GM12878 (cell line): ENCODE measurements at regions not wholly inside any gene's neighbourhood (a gene's known extent, or its start where the extent isn't known, plus 50 kb on each side); places are given as distances from the start of the nearest gene placed in this dataset.

ENCODE experiments used
- ATAC-seq: fragments of 200-7000 bp; cut with Tn5 transposase; 3 replicates; pipeline ENCODE4 v1.9.1; 2020; ENCODE audit warnings: mild to moderate bottlenecking, moderate library complexity
- BruUV-seq: library from RNA; stranded (reverse); fragments of 400-500 nt; replicated peaks from 2 replicates; lab custom pipeline; 2021; lab: Mats Ljungman, UMichigan
- CTCF ChIA-PET: fragments of 300-600 bp; sonication (Branson Sonifier 250); formaldehyde crosslinking; extraction: SDS; loops from one replicate; lab custom pipeline; 2021; ENCODE audit warnings: inconsistent platforms; lab: Yijun Ruan, JAX
- POLR2A ChIA-PET: fragments of 350-600 bp; formaldehyde crosslinking; extraction: SDS; loops from one replicate; lab custom pipeline; 2021; ENCODE audit warnings: inconsistent platforms; lab: Charles Lee
- RAD21 ChIA-PET: fragments of 300-600 bp; sonication (Branson Sonifier 250); formaldehyde crosslinking; loops from one replicate; lab custom pipeline; 2023; ENCODE audit warnings: antibody characterized with exemption; ENCODE audit not compliant: unreplicated experiment; lab: Charles Lee
- SMC1A ChIA-PET: fragments of 300-600 bp; sonication (Branson Sonifier 250); formaldehyde crosslinking; loops from one replicate; lab custom pipeline; 2023; ENCODE audit not compliant: unreplicated experiment, uncharacterized antibody; lab: Charles Lee
- DNase-seq: peaks from one replicate; pipeline ENCODE4 v3.0.0-alpha.2; 2011; ENCODE audit warnings: low read depth, low spot score
- FAIRE-seq: peaks from 3 replicates; lab custom pipeline; 2011; peaks lifted over from hg19 to GRCh38; lab: Jason Lieb, UNC
- H2AFZ ChIP-seq: 2 replicates; pipeline ENCODE4 v1.6.0; 2011; ENCODE audit warnings: low read depth, low read length, control low read depth; ENCODE audit not compliant: control insufficient read depth
- H3K27ac ChIP-seq: 2 replicates; pipeline ENCODE4 v1.5.1; 2011; ENCODE audit warnings: control low read depth; ENCODE audit not compliant: control insufficient read depth, insufficient read depth
- H3K27me3 ChIP-seq, 2 experiments: replicated peaks in 1 of 2; 2 replicates each; pipeline versions ENCODE4 v1.6.0 to v1.6.1; 2011; ENCODE audit warnings: low read length in 1 of 2; ENCODE audit not compliant: control insufficient read depth in 2 of 2, insufficient read depth in 2 of 2
- H3K36me3 ChIP-seq, 2 experiments: 2 replicates each; pipeline ENCODE4 v1.5.1; 2011; ENCODE audit warnings: low read length in 1 of 2; ENCODE audit not compliant: control insufficient read depth in 2 of 2, insufficient read depth in 2 of 2
- H3K4me1 ChIP-seq: 2 replicates; pipeline ENCODE4 v1.6.1; 2011; ENCODE audit warnings: mild to moderate bottlenecking, low read length, moderate library complexity, mixed read lengths; ENCODE audit not compliant: control insufficient read depth, insufficient read depth
- H3K4me2 ChIP-seq: 2 replicates; pipeline ENCODE4 v1.6.0; 2011; ENCODE audit warnings: control low read depth; ENCODE audit not compliant: control insufficient read depth, insufficient read depth
- H3K4me3 ChIP-seq: fragments of 200-600 bp; sonication (generic); 2 replicates; pipeline ENCODE4 v1.5.1; 2016
- H3K79me2 ChIP-seq: 2 replicates; pipeline ENCODE4 v1.6.0; 2011; ENCODE audit warnings: low read length; ENCODE audit not compliant: control insufficient read depth, insufficient read depth
- H3K9ac ChIP-seq: 2 replicates; pipeline ENCODE4 v1.8.0; 2011; ENCODE audit warnings: low read length, control low read depth, mixed read lengths; ENCODE audit not compliant: control insufficient read depth, insufficient read depth
- H3K9me3 ChIP-seq: replicated peaks from 3 replicates; pipeline ENCODE4 v1.5.1; 2011; ENCODE audit warnings: mild to moderate bottlenecking, low read length; ENCODE audit not compliant: control insufficient read depth, insufficient read depth
- H4K20me1 ChIP-seq: 2 replicates; pipeline ENCODE4 v1.6.0; 2011; ENCODE audit not compliant: control insufficient read depth, insufficient read depth
- BCL11A ChIP-seq: IDR thresholded peaks from 2 replicates; pipeline ENCODE4 v1.6.1; 2011; ENCODE audit warnings: low read depth, low read length
- BHLHE40 ChIP-seq, 2 experiments: fragments of 450-650 bp in 1 of 2; IDR thresholded peaks; 2 replicates each; pipeline ENCODE4 v1.6.1; 2011 to 2017; ENCODE audit warnings: low read depth in 2 of 2, borderline replicate concordance in 1 of 2, improper control_type of control experiment in 1 of 2, low read length in 1 of 2, mild to moderate bottlenecking in 1 of 2
- KAT2A ChIP-seq: conservative IDR thresholded peaks from 2 replicates; pipeline ENCODE4 v1.6.1; 2011; ENCODE audit warnings: low read depth, low read length; ENCODE audit not compliant: control insufficient read depth
- NR2C1 ChIP-seq: fragments of 450-650 bp; IDR thresholded peaks from 2 replicates; pipeline ENCODE4 v1.6.1; 2017; ENCODE audit warnings: antibody characterized with exemption, mild to moderate bottlenecking, moderate library complexity
- POLR2A ChIP-seq: IDR thresholded peaks from 2 replicates; pipeline ENCODE4 v1.6.1; 2011; ENCODE audit warnings: low read depth, mild to moderate bottlenecking, low read length
- TARDBP ChIP-seq: IDR thresholded peaks from 2 replicates; pipeline ENCODE4 v1.6.1; 2016; ENCODE audit warnings: borderline replicate concordance
- TCF7 ChIP-seq: IDR thresholded peaks from 2 replicates; pipeline ENCODE4 v1.6.1; 2014; ENCODE audit warnings: antibody characterized with exemption, borderline replicate concordance
- WRNIP1 ChIP-seq: IDR thresholded peaks from 2 replicates; pipeline ENCODE4 v1.6.1; 2011; ENCODE audit warnings: low read depth, low read length, improper control_type of control experiment, borderline replicate concordance
- ZNF217 ChIP-seq: fragments of 450-650 bp; IDR thresholded peaks from 2 replicates; pipeline ENCODE4 v1.6.1; 2017; ENCODE audit warnings: antibody characterized with exemption, mild to moderate bottlenecking
- ZZZ3 ChIP-seq: IDR thresholded peaks from 2 replicates; pipeline ENCODE4 v1.6.1; 2011; ENCODE audit warnings: low read depth; ENCODE audit not compliant: control insufficient read depth, insufficient read length
- WGBS: methylation state at CpG from one replicate; pipeline ENCODE4 v1.1.6; 2016; ENCODE audit warnings: low lambda C conversion rate; ENCODE audit not compliant: insufficient replicate concordance, insufficient coverage; ENCODE audit errors: missing lambda C conversion rate; 5-methylcytosine and 5-hydroxymethylcytosine counted together
- in situ Hi-C: fragments of 300-500 bp; cut with MboI; formaldehyde crosslinking; loops from 9 replicates; pipeline ENCODE4 v1.14.3; 2018; ENCODE audit warnings: mixed read lengths
- intact Hi-C: fragments of 100-400 bp; cut with micrococcal nuclease; formaldehyde crosslinking; loops from one replicate; pipeline ENCODE4 v1.14.2; 2022; ENCODE audit not compliant: unreplicated experiment
- TF ChIP-seq, protein P1 (sequence below): fragments of 450-650 bp; IDR thresholded peaks from 2 replicates; pipeline ENCODE4 v1.6.1; 2017; ENCODE audit warnings: mild to moderate bottlenecking, low read depth, inconsistent platforms; ENCODE audit not compliant: poor library complexity, severe bottlenecking
- TF ChIP-seq, protein P2 (sequence below), 3 experiments: IDR thresholded peaks in 2 of 3; conservative IDR thresholded peaks in 1 of 3; 2 replicates each; pipeline ENCODE4 v1.5.1; 2011; ENCODE audit warnings: low read depth in 3 of 3, low read length in 3 of 3, mild to moderate bottlenecking in 3 of 3, control low read depth in 2 of 3, moderate library complexity in 2 of 3, inconsistent platforms in 1 of 3, mixed read lengths in 1 of 3; ENCODE audit not compliant: control insufficient read depth in 2 of 3, insufficient read depth in 1 of 3; ENCODE audit errors: extremely low read depth in 1 of 3
- TF ChIP-seq, protein P3 (sequence below): fragments of 450-650 bp; IDR thresholded peaks from 2 replicates; pipeline ENCODE4 v1.6.1; 2014; ENCODE audit warnings: mild to moderate bottlenecking

DNA sequence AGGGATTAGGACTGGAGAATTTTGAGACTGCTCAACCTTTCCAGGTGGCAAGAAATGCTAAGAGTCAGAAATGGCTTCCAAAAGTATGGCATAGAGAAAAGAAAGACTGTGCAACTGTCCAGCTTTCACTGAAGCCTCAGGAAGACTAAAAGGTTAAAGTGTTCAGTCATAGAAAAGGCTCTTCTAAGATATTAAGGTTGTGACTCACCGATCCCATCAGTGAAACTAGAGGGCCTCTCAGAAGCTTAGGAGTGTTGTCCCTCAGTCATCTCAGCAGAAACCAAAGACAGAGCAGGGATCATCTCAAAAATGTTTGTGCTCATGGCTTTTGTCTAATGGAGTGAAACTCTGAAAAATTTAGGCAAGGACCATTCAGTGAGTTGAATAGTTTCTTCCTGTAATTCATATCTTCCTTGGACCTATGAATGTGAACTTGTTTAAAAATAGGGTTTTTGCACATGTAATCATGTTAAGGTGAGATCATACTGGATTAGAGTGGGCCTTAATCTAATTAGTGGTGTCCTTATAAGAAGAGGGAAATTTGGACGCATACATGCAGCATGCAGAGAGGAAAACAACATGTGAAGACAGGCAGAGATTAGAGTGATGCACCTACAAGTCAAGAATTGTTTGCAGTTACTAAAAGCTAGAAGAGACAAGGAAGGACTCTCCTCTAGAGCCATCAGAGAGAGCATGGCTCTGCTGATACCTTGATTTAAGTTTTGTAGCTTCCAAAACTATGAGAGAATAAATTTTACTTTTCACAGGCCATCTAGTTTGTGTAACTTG is 71.3 kb downstream of the RPE65 start:
- H3K9ac ChIP-seq: no peak overlapping the region
- no peaks in the 10 kb centered on the region for H3K4me1 ChIP-seq
- no peaks in the 10 kb centered on the region for H3K36me3 ChIP-seq
- ChIA-PET SMC1A (interaction anchor here (1.2 kb wide), 1 partner anchor 261 kb away, joined by 3 read pairs; no protein-coding TSS in a partner anchor), POLR2A (no interaction called here)
- H3K79me2 ChIP-seq: no peaks in the 10 kb centered on the region
- intact Hi-C loops: no loop called here
- no peaks in the 10 kb centered on the region for H4K20me1 ChIP-seq
- H3K9me3 ChIP-seq: no peaks in the 10 kb centered on the region
- no peak for DNase-seq
- TF ChIP-seq TARDBP (no peak), WRNIP1 (no peak), ZNF217 (no peak), NR2C1 (no peak), POLR2A (no peak), TCF7 (no peak), ZZZ3 (no peak), KAT2A (no peak), BCL11A (no peak), BHLHE40 (IDR thresholded peaks at IDR 0.05; ENCODE audit: borderline replicate concordance in 1 of 2, low read depth in 2 of 2, low read length in 1 of 2) (no peak)
- TF ChIP-seq, protein P1, sequence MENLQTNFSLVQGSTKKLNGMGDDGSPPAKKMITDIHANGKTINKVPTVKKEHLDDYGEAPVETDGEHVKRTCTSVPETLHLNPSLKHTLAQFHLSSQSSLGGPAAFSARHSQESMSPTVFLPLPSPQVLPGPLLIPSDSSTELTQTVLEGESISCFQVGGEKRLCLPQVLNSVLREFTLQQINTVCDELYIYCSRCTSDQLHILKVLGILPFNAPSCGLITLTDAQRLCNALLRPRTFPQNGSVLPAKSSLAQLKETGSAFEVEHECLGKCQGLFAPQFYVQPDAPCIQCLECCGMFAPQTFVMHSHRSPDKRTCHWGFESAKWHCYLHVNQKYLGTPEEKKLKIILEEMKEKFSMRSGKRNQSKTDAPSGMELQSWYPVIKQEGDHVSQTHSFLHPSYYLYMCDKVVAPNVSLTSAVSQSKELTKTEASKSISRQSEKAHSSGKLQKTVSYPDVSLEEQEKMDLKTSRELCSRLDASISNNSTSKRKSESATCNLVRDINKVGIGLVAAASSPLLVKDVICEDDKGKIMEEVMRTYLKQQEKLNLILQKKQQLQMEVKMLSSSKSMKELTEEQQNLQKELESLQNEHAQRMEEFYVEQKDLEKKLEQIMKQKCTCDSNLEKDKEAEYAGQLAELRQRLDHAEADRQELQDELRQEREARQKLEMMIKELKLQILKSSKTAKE: no peak
- TF ChIP-seq, protein P2, sequence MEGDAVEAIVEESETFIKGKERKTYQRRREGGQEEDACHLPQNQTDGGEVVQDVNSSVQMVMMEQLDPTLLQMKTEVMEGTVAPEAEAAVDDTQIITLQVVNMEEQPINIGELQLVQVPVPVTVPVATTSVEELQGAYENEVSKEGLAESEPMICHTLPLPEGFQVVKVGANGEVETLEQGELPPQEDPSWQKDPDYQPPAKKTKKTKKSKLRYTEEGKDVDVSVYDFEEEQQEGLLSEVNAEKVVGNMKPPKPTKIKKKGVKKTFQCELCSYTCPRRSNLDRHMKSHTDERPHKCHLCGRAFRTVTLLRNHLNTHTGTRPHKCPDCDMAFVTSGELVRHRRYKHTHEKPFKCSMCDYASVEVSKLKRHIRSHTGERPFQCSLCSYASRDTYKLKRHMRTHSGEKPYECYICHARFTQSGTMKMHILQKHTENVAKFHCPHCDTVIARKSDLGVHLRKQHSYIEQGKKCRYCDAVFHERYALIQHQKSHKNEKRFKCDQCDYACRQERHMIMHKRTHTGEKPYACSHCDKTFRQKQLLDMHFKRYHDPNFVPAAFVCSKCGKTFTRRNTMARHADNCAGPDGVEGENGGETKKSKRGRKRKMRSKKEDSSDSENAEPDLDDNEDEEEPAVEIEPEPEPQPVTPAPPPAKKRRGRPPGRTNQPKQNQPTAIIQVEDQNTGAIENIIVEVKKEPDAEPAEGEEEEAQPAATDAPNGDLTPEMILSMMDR (IDR thresholded peaks at IDR 0.05 in 2 of 3, conservative IDR thresholded peaks at IDR 0.05 in 1 of 3; ENCODE audit: control insufficient read depth in 2 of 3, extremely low read depth in 1 of 3, insufficient read depth in 1 of 3, low read depth in 3 of 3, low read length in 3 of 3): no peak
- TF ChIP-seq, protein P3, sequence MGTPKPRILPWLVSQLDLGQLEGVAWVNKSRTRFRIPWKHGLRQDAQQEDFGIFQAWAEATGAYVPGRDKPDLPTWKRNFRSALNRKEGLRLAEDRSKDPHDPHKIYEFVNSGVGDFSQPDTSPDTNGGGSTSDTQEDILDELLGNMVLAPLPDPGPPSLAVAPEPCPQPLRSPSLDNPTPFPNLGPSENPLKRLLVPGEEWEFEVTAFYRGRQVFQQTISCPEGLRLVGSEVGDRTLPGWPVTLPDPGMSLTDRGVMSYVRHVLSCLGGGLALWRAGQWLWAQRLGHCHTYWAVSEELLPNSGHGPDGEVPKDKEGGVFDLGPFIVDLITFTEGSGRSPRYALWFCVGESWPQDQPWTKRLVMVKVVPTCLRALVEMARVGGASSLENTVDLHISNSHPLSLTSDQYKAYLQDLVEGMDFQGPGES: no peak
- TF ChIP-seq, all 136 proteins: peak for 0
- CTCF ChIA-PET: interaction anchor here (1.0 kb wide), 1 partner anchor 64 kb away, joined by 3 read pairs; no protein-coding TSS in a partner anchor
- FAIRE-seq (no peak), ATAC-seq (no peak)
- RAD21 ChIA-PET: no interaction called here
- H3K27me3 ChIP-seq: no peaks in the 10 kb centered on the region
- H2AFZ ChIP-seq: no peak overlapping the region
- in situ Hi-C loops: no loop called here
- BruUV-seq: no TSS peak
- H3K4me3 ChIP-seq: no peak overlapping the region
- no peak overlapping the region for H3K27ac ChIP-seq
- WGBS: 45% methylated on average over 2 of the region's 2 CpGs
- no peak overlapping the region for H3K4me2 ChIP-seq
